ENCODE measurements at regions not wholly inside any gene's neighbourhood (a gene's known extent, or its start where the extent isn't known, plus 50 kb on each side); places are given as distances from the start of the nearest gene placed in this dataset.
"Not testable (repeated sequence)": the region's sequence is repeated elsewhere in the genome, so short reads cannot be mapped to it uniquely, and the experiment has no call there.

- Histone ChIP-seq H3K27ac (no peak overlapping the region), H3K36me3 (replicated peaks) (no peaks in the 10 kb centered on the region), H3K27me3 (replicated peaks) (no peaks in the 10 kb centered on the region), H3K4me3 (ENCODE audit: low read depth, low read length) (no peak overlapping the region)
- in situ Hi-C loops (cut with HindIII; ENCODE audit: low pct_ligation_motif_present, low sequenced_read_pairs), result no loop called here
- DNase-seq, result no peak
- TF ChIP-seq, protein P1, sequence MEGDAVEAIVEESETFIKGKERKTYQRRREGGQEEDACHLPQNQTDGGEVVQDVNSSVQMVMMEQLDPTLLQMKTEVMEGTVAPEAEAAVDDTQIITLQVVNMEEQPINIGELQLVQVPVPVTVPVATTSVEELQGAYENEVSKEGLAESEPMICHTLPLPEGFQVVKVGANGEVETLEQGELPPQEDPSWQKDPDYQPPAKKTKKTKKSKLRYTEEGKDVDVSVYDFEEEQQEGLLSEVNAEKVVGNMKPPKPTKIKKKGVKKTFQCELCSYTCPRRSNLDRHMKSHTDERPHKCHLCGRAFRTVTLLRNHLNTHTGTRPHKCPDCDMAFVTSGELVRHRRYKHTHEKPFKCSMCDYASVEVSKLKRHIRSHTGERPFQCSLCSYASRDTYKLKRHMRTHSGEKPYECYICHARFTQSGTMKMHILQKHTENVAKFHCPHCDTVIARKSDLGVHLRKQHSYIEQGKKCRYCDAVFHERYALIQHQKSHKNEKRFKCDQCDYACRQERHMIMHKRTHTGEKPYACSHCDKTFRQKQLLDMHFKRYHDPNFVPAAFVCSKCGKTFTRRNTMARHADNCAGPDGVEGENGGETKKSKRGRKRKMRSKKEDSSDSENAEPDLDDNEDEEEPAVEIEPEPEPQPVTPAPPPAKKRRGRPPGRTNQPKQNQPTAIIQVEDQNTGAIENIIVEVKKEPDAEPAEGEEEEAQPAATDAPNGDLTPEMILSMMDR (IDR thresholded peaks at IDR 0.05; ENCODE audit: low read depth, low read length, missing control alignments), result no peak
Observed at GRCh38 chr20:48219306-48219705, 434.0 kb upstream of the SULF2 start.

- H3K27me3 ChIP-seq (replicated peaks), result no peaks in the 10 kb centered on the region
- no peaks in the 10 kb centered on the region for H3K36me3 ChIP-seq (replicated peaks)
- TF ChIP-seq, protein P1 (IDR thresholded peaks at IDR 0.05; ENCODE audit: low read depth, low read length, missing control alignments), result no peak
- no peak overlapping the region for H3K27ac ChIP-seq
- no peak overlapping the region for H3K4me3 ChIP-seq (ENCODE audit: low read depth, low read length)
- in situ Hi-C loops (cut with HindIII; ENCODE audit: low pct_ligation_motif_present, low sequenced_read_pairs), result no loop called here
- DNase-seq, result no peak
Observed at GRCh38 chr20:48217190-48217589, 431.9 kb upstream of the SULF2 start.

GRCh38 chr20:48215536-48215935 is 430.3 kb upstream of the SULF2 start:
- H3K36me3 ChIP-seq (replicated peaks), result no peaks in the 10 kb centered on the region
- in situ Hi-C loops (cut with HindIII; ENCODE audit: low pct_ligation_motif_present, low sequenced_read_pairs), result no loop called here
- H3K4me3 ChIP-seq (ENCODE audit: low read depth, low read length), result no peak overlapping the region
- DNase-seq, result no peak
- H3K27ac ChIP-seq, result no peak overlapping the region
- no peaks in the 10 kb centered on the region for H3K27me3 ChIP-seq (replicated peaks)
- TF ChIP-seq, protein P1 (IDR thresholded peaks at IDR 0.05; ENCODE audit: low read depth, low read length, missing control alignments), result no peak

DNA sequence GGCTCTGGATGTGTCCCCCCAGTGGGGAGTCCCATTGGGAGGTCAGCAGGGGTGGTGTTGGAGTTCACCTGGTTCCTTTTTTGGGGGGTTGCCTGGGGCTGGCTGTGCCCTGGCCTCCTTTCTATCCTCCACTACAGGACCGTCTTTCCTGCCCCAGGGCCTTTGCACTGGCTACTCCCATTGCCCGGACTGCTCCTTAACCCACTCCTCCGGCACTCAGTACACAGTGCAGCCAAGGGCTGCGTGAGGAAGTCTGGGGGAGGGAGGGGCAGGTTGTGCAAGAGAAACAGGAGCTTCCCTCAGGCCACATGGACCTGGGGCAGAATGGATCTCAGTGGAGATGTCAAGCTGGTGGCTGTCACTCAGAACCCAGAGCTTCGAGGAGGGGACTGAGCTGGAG is 429.3 kb upstream of the SULF2 start:
- Histone ChIP-seq H3K4me3 (ENCODE audit: low read depth, low read length) (no peak overlapping the region), H3K36me3 (replicated peaks) (no peaks in the 10 kb centered on the region), H3K27ac (no peak overlapping the region), H3K27me3 (replicated peaks) (no peaks in the 10 kb centered on the region)
- in situ Hi-C loops (cut with HindIII; ENCODE audit: low pct_ligation_motif_present, low sequenced_read_pairs), result no loop called here
- DNase-seq, result no peak
- TF ChIP-seq, protein P1 (IDR thresholded peaks at IDR 0.05; ENCODE audit: low read depth, low read length, missing control alignments), result no peak

- in situ Hi-C loops (cut with HindIII; ENCODE audit: low pct_ligation_motif_present, low sequenced_read_pairs); H3K27me3 ChIP-seq (replicated peaks); DNase-seq; H3K4me3 ChIP-seq (ENCODE audit: low read depth, low read length); H3K36me3 ChIP-seq (replicated peaks); H3K27ac ChIP-seq: not testable (repeated sequence)
Observed at GRCh38 chr20:48213635-48214034, 428.4 kb upstream of the SULF2 start.

DNA sequence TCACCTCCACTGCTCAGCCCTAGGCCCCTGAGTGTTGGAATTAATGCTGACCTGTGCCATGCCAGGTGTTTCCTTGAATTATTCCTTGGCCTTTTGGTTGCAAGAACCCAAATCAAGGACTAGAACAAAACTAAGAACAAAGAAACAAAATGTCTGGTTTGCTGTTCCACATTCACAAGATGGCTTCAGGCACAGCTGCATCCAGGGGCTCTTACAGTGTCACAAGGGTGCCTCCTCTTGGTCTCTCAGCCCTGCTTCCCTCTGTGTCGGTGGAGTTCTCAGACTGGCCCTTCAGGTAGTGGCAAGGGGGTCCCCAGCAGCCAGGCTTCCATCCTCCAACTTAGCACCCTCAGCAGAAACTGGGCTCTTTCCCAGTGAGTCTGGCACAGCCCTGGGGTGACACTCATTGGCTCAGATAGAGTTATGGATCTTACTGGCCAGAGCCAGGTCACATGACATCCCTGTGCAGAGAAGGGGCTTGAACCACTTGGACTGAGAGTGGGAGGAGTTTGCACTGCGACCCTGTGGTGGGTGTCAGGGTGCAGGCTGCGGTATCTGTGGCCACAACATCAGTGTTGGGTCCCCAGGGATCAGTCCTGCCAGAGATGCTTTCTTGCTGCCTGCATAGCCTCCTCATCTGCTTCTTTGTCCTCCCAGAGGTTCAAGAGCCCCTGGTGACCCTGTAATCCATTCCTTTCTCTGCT is 427.7 kb upstream of the SULF2 start:
- no peak for DNase-seq
- Histone ChIP-seq H3K4me3 (ENCODE audit: low read depth, low read length) (no peak overlapping the region), H3K27me3 (replicated peaks) (no peaks in the 10 kb centered on the region), H3K36me3 (replicated peaks) (no peaks in the 10 kb centered on the region), H3K27ac (no peak overlapping the region)
- in situ Hi-C loops (cut with HindIII; ENCODE audit: low pct_ligation_motif_present, low sequenced_read_pairs), result no loop called here
- TF ChIP-seq, protein P1 (IDR thresholded peaks at IDR 0.05; ENCODE audit: low read depth, low read length, missing control alignments), result no peak

Data from brain microvascular endothelial cell (primary cell).